Left ventricle myocardium inferior (tissue), 1 donor: ENCODE measurements at regions not wholly inside any gene's neighbourhood (a gene's known extent, or its start where the extent isn't known, plus 50 kb on each side); places are given as distances from the start of the nearest gene placed in this dataset.

Source experiments
- DNase-seq: peaks from one replicate; pipeline ENCODE4 v3.0.0-alpha.2; 2020
- H3K27ac ChIP-seq: fragments of 200-600 bp; replicated peaks from 2 replicates; pipeline ENCODE4 v1.8.0; 2021
- H3K27me3 ChIP-seq: fragments of 200-600 bp; 2 replicates; pipeline ENCODE4 v1.8.0; 2021; ENCODE audit warnings: low read depth
- H3K36me3 ChIP-seq: fragments of 200-600 bp; 2 replicates; pipeline ENCODE4 v1.8.0; 2021
- H3K4me1 ChIP-seq: fragments of 200-600 bp; 2 replicates; pipeline ENCODE4 v1.8.0; 2021
- H3K4me3 ChIP-seq: fragments of 200-600 bp; 2 replicates; pipeline ENCODE4 v1.8.0; 2021; ENCODE audit warnings: mild to moderate bottlenecking, moderate library complexity
- H3K9me3 ChIP-seq: fragments of 200-600 bp; replicated peaks from 2 replicates; pipeline ENCODE4 v1.8.0; 2021
- intact Hi-C: fragments of 100-400 bp; cut with micrococcal nuclease; formaldehyde crosslinking; loops from one replicate; pipeline ENCODE4 v1.11.0; 2022
- TF ChIP-seq, protein P1 (sequence below): fragments of 200-600 bp; IDR thresholded peaks from 2 replicates; pipeline ENCODE4 v1.8.0; 2021; ENCODE audit warnings: antibody characterized with exemption, mild to moderate bottlenecking, borderline replicate concordance
- donor health status: DM: no; HTN: yes; CAD: no; lungs with severe emphysema.

DNA sequence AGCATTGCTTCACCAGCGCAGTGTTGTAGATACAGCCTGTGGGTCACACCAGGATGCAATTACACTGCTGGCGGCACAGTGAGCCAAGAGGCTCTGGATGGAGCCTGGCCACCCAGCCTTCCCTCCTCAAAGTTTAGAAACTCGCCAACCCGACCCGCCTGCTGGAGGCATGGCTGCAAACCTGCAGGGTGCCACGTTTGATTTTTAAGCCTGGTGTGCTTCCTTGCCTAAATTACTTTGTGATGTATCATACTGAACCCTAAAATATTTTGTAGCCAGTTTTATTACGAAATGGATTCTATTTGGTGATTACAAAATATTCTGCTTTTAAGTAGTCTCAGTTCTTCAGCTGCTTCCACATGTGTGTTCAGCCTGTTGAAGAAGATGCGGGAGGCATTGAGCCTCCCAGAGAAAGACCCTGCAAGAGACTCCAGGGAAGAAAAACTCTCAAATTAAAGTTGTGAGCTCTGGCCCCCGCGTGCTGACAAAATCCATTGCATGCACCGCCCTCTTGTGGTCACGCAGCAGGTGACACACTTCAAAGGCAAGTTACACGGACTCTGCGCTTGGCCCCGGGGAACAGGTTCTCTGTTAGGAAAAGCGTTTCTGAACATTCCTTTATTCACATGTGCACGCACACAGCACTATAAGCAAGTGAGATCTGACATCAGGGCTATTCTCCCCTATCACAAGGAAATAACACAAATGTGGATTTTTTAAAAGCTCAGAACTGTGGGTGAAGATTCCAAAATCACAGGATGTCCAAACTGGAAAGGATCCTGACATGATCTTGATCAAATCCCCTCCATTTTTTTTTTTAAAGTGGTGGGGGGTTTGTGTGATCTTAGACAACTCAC is 63.0 kb upstream of the TWIST2 start:
- DNase-seq: peak; percentile 60
- Histone ChIP-seq H3K27ac (peak overlapping the region; percentile 10), H3K4me3 (no peak overlapping the region), H3K4me1 (no peaks in the 10 kb centered on the region), H3K36me3 (no peaks in the 10 kb centered on the region), H3K27me3 (peaks cover 27% of the 10 kb centered on the region), H3K9me3 (no peaks in the 10 kb centered on the region)
- intact Hi-C loops: no loop called here
- TF ChIP-seq, protein P1, sequence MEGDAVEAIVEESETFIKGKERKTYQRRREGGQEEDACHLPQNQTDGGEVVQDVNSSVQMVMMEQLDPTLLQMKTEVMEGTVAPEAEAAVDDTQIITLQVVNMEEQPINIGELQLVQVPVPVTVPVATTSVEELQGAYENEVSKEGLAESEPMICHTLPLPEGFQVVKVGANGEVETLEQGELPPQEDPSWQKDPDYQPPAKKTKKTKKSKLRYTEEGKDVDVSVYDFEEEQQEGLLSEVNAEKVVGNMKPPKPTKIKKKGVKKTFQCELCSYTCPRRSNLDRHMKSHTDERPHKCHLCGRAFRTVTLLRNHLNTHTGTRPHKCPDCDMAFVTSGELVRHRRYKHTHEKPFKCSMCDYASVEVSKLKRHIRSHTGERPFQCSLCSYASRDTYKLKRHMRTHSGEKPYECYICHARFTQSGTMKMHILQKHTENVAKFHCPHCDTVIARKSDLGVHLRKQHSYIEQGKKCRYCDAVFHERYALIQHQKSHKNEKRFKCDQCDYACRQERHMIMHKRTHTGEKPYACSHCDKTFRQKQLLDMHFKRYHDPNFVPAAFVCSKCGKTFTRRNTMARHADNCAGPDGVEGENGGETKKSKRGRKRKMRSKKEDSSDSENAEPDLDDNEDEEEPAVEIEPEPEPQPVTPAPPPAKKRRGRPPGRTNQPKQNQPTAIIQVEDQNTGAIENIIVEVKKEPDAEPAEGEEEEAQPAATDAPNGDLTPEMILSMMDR: peak; percentile 90

DNA sequence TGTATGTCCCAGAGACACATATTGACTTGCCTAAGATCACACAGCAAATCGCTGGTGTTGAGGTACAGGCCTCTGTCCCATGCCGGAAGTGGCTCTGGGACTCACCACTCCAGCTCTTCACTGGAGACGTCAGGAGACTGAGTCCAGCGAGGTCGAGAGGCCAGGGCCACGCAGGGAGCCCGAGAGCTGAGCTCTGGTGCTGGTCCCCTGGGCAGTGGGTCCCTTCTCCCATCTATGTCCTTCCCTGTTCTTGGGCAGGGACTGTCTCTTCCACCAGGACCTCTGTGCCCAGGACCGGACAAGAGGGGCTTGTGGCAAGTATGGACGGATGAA is 62.4 kb upstream of the TWIST2 start:
- no peak overlapping the region for H3K27ac ChIP-seq
- no peaks in the 10 kb centered on the region for H3K4me1 ChIP-seq
- TF ChIP-seq, protein P1: no peak
- no peaks in the 10 kb centered on the region for H3K36me3 ChIP-seq
- intact Hi-C loops: no loop called here
- no peak overlapping the region for H3K4me3 ChIP-seq
- peaks cover 27% of the 10 kb centered on the region for H3K27me3 ChIP-seq
- no peaks in the 10 kb centered on the region for H3K9me3 ChIP-seq
- DNase-seq: no peak

- no peak for DNase-seq
Observed at GRCh38 chr2:238786379-238786778, 61.5 kb upstream of the TWIST2 start.

GRCh38 chr2:238786792-238787490 is 60.9 kb upstream of the TWIST2 start:
- Histone ChIP-seq H3K36me3 (no peaks in the 10 kb centered on the region), H3K4me1 (no peaks in the 10 kb centered on the region), H3K4me3 (no peak overlapping the region), H3K27ac (no peak overlapping the region), H3K9me3 (no peaks in the 10 kb centered on the region), H3K27me3 (peaks cover 34% of the 10 kb centered on the region)
- TF ChIP-seq, protein P1: no peak
- no peak for DNase-seq
- intact Hi-C loops: no loop called here

More at GRCh38 chr2:238786379-238786778, 61.5 kb upstream of the TWIST2 start:
- Histone ChIP-seq H3K9me3 (no peaks in the 10 kb centered on the region), H3K27me3 (peaks cover 32% of the 10 kb centered on the region), H3K27ac (no peak overlapping the region), H3K4me1 (no peaks in the 10 kb centered on the region), H3K4me3 (no peak overlapping the region), H3K36me3 (no peaks in the 10 kb centered on the region)
- intact Hi-C loops: no loop called here
- TF ChIP-seq, protein P1: no peak

GRCh38 chr2:238787501-238787900 is 60.4 kb upstream of the TWIST2 start:
- Histone ChIP-seq H3K4me1 (no peaks in the 10 kb centered on the region), H3K36me3 (no peaks in the 10 kb centered on the region), H3K27ac (no peak overlapping the region), H3K4me3 (no peak overlapping the region), H3K9me3 (no peaks in the 10 kb centered on the region), H3K27me3 (peaks cover 34% of the 10 kb centered on the region)
- TF ChIP-seq, protein P1: no peak
- intact Hi-C loops: no loop called here
- DNase-seq: no peak
